GM18517 (cell line): ENCODE measurements at regions not wholly inside any gene's neighbourhood (a gene's known extent, or its start where the extent isn't known, plus 50 kb on each side); places are given as distances from the start of the nearest gene placed in this dataset.
"Not testable (repeated sequence)": the region's sequence is repeated elsewhere in the genome, so short reads cannot be mapped to it uniquely, and the experiment has no call there.

Experiments
- ATAC-seq: cut with Tn5 transposase; IDR thresholded peaks from one replicate; pipeline ENCODE4 v1.9.1; 2021; ENCODE audit warnings: mild to moderate bottlenecking, moderate library complexity; ENCODE audit not compliant: unreplicated experiment

- not testable (repeated sequence) for ATAC-seq
Measured at GRCh38 chr1:157328120-157328519, 189.9 kb upstream of the ETV3 start.

- no peak for ATAC-seq
Measured at GRCh38 chr1:157326173-157326859, 188.1 kb upstream of the ETV3 start.

GRCh38 chr1:157325220-157325619, 187.0 kb upstream of the ETV3 start:
- no peak for ATAC-seq

GRCh38 chr1:157321972-157322371, 183.8 kb upstream of the ETV3 start:
- not testable (repeated sequence) for ATAC-seq

- ATAC-seq, result no peak
Measured at GRCh38 chr1:157319567-157319966, 181.4 kb upstream of the ETV3 start.

GRCh38 chr1:157317229-157317628, 179.0 kb upstream of the ETV3 start:
- not testable (repeated sequence) for ATAC-seq

- no peak for ATAC-seq
Measured at GRCh38 chr1:157315544-157315943, 177.3 kb upstream of the ETV3 start.

GRCh38 chr1:157314408-157314807, 176.2 kb upstream of the ETV3 start:
- no peak for ATAC-seq

- no peak for ATAC-seq
Measured at GRCh38 chr1:157313240-157313807, 175.1 kb upstream of the ETV3 start.

- ATAC-seq, result no peak
Measured at GRCh38 chr1:157312082-157312812, 174.1 kb upstream of the ETV3 start.

- no peak for ATAC-seq
Measured at GRCh38 chr1:157311730-157312081, 173.5 kb upstream of the ETV3 start.

GRCh38 chr1:157310805-157311729, 172.9 kb upstream of the ETV3 start:
- not testable (repeated sequence) for ATAC-seq

GRCh38 chr1:157310401-157310800, 172.2 kb upstream of the ETV3 start:
- no peak for ATAC-seq

- no peak for ATAC-seq
Measured at GRCh38 chr1:157307491-157307890, 169.3 kb upstream of the ETV3 start.

GRCh38 chr1:157306896-157307295, 168.7 kb upstream of the ETV3 start:
- no peak for ATAC-seq

GRCh38 chr1:157304271-157304670, 166.1 kb upstream of the ETV3 start:
- ATAC-seq, result no peak

GRCh38 chr1:157302724-157303123, 164.5 kb upstream of the ETV3 start:
- no peak for ATAC-seq

- no peak for ATAC-seq
Measured at GRCh38 chr1:157302199-157302497, 164.0 kb upstream of the ETV3 start.

GRCh38 chr1:157301477-157302198, 163.4 kb upstream of the ETV3 start:
- ATAC-seq, result no peak

GRCh38 chr1:157294387-157295145, 156.4 kb upstream of the ETV3 start:
- ATAC-seq, result not testable (repeated sequence)
